ENCODE measurements at regions not wholly inside any gene's neighbourhood (a gene's known extent, or its start where the extent isn't known, plus 50 kb on each side); places are given as distances from the start of the nearest gene placed in this dataset.
A peak's percentile ranks its signal among the peaks of the same experiment; 100 is the strongest.
"Not testable (repeated sequence)": the region's sequence is repeated elsewhere in the genome, so short reads cannot be mapped to it uniquely, and the experiment has no call there.

- intact Hi-C loops (cut with micrococcal nuclease; ENCODE audit: unreplicated experiment); BruUV-seq (replicated peaks); H3K9me3 ChIP-seq (ENCODE audit: control insufficient read depth, insufficient read depth, low read depth, low read length); in situ Hi-C loops (cut with HindIII; ENCODE audit: low pct_unique_long_range_greater_than_20kb, low sequenced_read_pairs); H3K36me3 ChIP-seq (ENCODE audit: control insufficient read depth, insufficient read depth, low read length); DNase-seq (ENCODE audit: low read depth, low spot score); ATAC-seq; H3K4me1 ChIP-seq (ENCODE audit: control insufficient read depth, insufficient read depth, low read length); H3K27ac ChIP-seq (ENCODE audit: low read length); H3K4me3 ChIP-seq (ENCODE audit: low read depth in 2 of 2, low read length in 2 of 2); H3K27me3 ChIP-seq (ENCODE audit: control insufficient read depth, insufficient read depth, low read length): not testable (repeated sequence)
- ChIA-PET CTCF (interaction anchor here (0.6 kb wide), 1 partner anchor 50 kb away, joined by 4 read pairs; no protein-coding TSS in a partner anchor), POLR2A (interaction anchor here (0.6 kb wide), 1 partner anchor 177 kb away, joined by 7 read pairs; no protein-coding TSS in a partner anchor)
These were observed 212.1 kb upstream of the FAM3C start for GRCh38 chr7:121608183-121608582.

DNA sequence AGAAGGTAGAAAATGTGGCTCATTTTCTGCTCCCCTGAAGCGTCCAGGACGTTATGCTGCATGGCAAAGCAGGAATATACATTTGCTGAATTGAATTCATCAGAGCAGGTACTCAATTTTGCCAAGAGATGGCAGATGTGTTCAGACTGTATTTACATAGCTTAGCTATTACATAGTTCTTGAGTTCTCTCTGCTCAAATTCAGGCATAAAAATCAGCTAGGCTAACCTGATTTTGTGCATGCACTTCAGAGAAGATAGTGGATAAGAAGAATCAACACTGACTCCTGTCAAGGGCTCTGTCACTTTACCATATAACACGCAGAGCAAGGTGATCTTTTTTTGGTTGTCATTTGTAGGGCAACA, 209.2 kb upstream of the FAM3C start:
- ChIA-PET POLR2A (no interaction called here), CTCF (interaction anchor here (0.5 to 0.7 kb wide), 2 partner anchors 53 to 389 kb away, joined by 5 to 6 read pairs; no protein-coding TSS in a partner anchor)
- no peaks in the 10 kb centered on the region for H3K4me1 ChIP-seq (ENCODE audit: control insufficient read depth, insufficient read depth, low read length)
- no peaks in the 10 kb centered on the region for H3K9me3 ChIP-seq (ENCODE audit: control insufficient read depth, insufficient read depth, low read depth, low read length)
- in situ Hi-C loops (cut with HindIII; ENCODE audit: low pct_unique_long_range_greater_than_20kb, low sequenced_read_pairs), result no loop called here
- intact Hi-C loops (cut with micrococcal nuclease; ENCODE audit: unreplicated experiment), result no loop called here
- no peak for DNase-seq (ENCODE audit: low read depth, low spot score)
- TF ChIP-seq CTCF (IDR thresholded peaks at IDR 0.05) (peak; percentile 30; the same call in 1 of the 2 replicates), SIN3A (IDR thresholded peaks at IDR 0.05; ENCODE audit: borderline replicate concordance, insufficient read depth, low read depth, low read length) (no peak)
- H3K27me3 ChIP-seq (ENCODE audit: control insufficient read depth, insufficient read depth, low read length), result no peaks in the 10 kb centered on the region; the same call in 1 of the 2 replicates
- no peak overlapping the region for H3K4me3 ChIP-seq (ENCODE audit: low read depth in 2 of 2, low read length in 2 of 2)
- H3K36me3 ChIP-seq (ENCODE audit: control insufficient read depth, insufficient read depth, low read length), result no peaks in the 10 kb centered on the region
- H3K27ac ChIP-seq (ENCODE audit: low read length), result no peak overlapping the region
- ATAC-seq, result peak; percentile 58; the same call in 1 of the 2 replicates
- BruUV-seq (replicated peaks), result no TSS peak

DNA sequence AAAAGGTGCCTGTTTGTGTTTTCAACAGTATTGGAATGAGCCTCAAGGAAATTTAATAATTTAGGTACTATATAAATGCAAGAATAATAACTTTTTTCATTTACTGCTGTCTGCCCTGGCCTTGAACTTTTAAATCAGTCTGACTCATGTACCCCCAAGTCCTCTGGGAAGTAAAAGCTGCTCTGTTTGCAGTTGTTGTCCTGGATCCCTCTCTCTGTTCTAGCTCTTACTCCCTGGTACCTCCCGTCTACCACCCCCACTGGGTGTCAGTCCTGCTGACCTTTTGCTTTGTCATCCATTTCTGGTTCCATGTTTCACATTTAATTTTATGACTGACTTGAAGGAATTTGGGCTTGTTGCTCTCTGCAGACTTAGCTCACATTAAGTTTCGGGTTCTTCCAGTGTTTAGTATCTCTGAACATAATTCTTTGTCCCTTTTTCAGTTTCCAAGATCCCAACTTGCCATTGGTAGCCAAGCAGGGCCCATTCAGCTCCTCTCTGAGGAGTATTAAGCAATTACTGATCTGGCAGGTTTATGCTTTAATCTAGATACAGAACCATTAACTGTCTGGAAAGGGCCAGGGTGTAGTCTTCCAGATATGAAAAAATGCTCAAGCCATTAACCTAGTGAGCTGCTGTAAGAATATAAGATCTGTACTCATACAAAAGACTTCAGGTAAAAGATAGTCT, 208.7 kb upstream of the FAM3C start:
- Histone ChIP-seq H3K4me3 (ENCODE audit: low read depth in 2 of 2, low read length in 2 of 2) (no peak overlapping the region), H3K27me3 (ENCODE audit: control insufficient read depth, insufficient read depth, low read length) (no peaks in the 10 kb centered on the region; the same call in 1 of the 2 replicates), H3K4me1 (ENCODE audit: control insufficient read depth, insufficient read depth, low read length) (no peaks in the 10 kb centered on the region), H3K36me3 (ENCODE audit: control insufficient read depth, insufficient read depth, low read length) (no peaks in the 10 kb centered on the region), H3K9me3 (ENCODE audit: control insufficient read depth, insufficient read depth, low read depth, low read length) (no peaks in the 10 kb centered on the region), H3K27ac (ENCODE audit: low read length) (no peak overlapping the region)
- TF ChIP-seq POLR2AphosphoS5 (IDR thresholded peaks at IDR 0.05; ENCODE audit: low read depth, low read length), result no peak
- no peak for TF ChIP-seq SIN3A (IDR thresholded peaks at IDR 0.05; ENCODE audit: borderline replicate concordance, insufficient read depth, low read depth, low read length)
- no peak for TF ChIP-seq CTCF (IDR thresholded peaks at IDR 0.05)
- no peak for TF ChIP-seq TCF7L2 (IDR thresholded peaks at IDR 0.05; ENCODE audit: low read depth, low read length)
- TF ChIP-seq, protein P1, sequence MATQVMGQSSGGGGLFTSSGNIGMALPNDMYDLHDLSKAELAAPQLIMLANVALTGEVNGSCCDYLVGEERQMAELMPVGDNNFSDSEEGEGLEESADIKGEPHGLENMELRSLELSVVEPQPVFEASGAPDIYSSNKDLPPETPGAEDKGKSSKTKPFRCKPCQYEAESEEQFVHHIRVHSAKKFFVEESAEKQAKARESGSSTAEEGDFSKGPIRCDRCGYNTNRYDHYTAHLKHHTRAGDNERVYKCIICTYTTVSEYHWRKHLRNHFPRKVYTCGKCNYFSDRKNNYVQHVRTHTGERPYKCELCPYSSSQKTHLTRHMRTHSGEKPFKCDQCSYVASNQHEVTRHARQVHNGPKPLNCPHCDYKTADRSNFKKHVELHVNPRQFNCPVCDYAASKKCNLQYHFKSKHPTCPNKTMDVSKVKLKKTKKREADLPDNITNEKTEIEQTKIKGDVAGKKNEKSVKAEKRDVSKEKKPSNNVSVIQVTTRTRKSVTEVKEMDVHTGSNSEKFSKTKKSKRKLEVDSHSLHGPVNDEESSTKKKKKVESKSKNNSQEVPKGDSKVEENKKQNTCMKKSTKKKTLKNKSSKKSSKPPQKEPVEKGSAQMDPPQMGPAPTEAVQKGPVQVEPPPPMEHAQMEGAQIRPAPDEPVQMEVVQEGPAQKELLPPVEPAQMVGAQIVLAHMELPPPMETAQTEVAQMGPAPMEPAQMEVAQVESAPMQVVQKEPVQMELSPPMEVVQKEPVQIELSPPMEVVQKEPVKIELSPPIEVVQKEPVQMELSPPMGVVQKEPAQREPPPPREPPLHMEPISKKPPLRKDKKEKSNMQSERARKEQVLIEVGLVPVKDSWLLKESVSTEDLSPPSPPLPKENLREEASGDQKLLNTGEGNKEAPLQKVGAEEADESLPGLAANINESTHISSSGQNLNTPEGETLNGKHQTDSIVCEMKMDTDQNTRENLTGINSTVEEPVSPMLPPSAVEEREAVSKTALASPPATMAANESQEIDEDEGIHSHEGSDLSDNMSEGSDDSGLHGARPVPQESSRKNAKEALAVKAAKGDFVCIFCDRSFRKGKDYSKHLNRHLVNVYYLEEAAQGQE (IDR thresholded peaks at IDR 0.05; ENCODE audit: insufficient read depth in 1 of 2, low read depth in 2 of 2, low read length in 1 of 2), result no peak
- in situ Hi-C loops (cut with HindIII; ENCODE audit: low pct_unique_long_range_greater_than_20kb, low sequenced_read_pairs) (no loop called here), intact Hi-C loops (cut with micrococcal nuclease; ENCODE audit: unreplicated experiment) (no loop called here)
- DNase-seq (ENCODE audit: low read depth, low spot score) (no peak), ATAC-seq (peak; percentile 30; the same call in 1 of the 2 replicates)
- no TSS peak for BruUV-seq (replicated peaks)
- CTCF ChIA-PET, result interaction anchor here (0.5 to 1.2 kb wide), 3 partner anchors 53 to 390 kb away, joined by 5 to 6 read pairs (median 5); no protein-coding TSS in a partner anchor
- POLR2A ChIA-PET, result no interaction called here
